Keratinocyte (primary cell): ENCODE measurements at regions not wholly inside any gene's neighbourhood (a gene's known extent, or its start where the extent isn't known, plus 50 kb on each side); places are given as distances from the start of the nearest gene placed in this dataset.

Source experiments
- CTCF ChIP-seq, 3 experiments: IDR thresholded peaks in 1 of 3; conservative IDR thresholded peaks in 1 of 3; optimal IDR thresholded peaks in 1 of 3; 2 replicates in 2 of 3; 3 replicates in 1 of 3; pipeline versions ENCODE3 to v1.5.1; 2011; ENCODE audit warnings: low read length in 3 of 3, mild to moderate bottlenecking in 3 of 3, moderate library complexity in 2 of 3, control low read depth in 1 of 3, inconsistent platforms in 1 of 3; ENCODE audit not compliant: insufficient read depth in 2 of 3; ENCODE audit errors: extremely low read depth in 1 of 3
- EZH2 ChIP-seq: IDR thresholded peaks from one replicate; pipeline ENCODE4 v1.6.1; 2012; ENCODE audit warnings: inconsistent platforms, mild to moderate bottlenecking, low read length, moderate library complexity

DNA sequence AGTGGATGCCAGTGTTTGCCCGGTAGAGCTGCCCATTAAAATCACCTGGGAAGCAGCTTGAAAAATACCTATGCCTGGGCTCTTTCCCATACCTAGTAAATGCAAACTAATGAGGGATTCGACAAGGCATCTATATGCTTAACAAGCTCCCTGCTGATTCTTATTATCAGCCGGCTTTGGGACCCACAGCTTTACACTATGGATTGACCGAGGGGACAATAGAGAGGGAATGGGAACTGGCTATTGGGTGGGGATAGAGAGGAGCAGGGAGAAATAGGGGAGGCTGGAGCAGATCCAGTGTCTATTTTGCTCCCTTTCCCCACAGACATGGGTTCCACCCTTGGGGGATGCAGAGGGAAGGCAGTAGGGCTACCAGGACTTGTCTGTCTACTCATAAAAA is 103.1 kb upstream of the TEX13D start:
- no peak for TF ChIP-seq CTCF (optimal IDR thresholded peaks at IDR 0.05 in 1 of 3, IDR thresholded peaks at IDR 0.05 in 1 of 3, conservative IDR thresholded peaks at IDR 0.05 in 1 of 3; ENCODE audit: extremely low read depth in 1 of 3, insufficient read depth in 2 of 3, low read length in 3 of 3)
- no peak for TF ChIP-seq EZH2
